Stimulated activated naive CD8-positive, alpha-beta T cell treated with anti-CD3 and anti-CD28 coated beads, Interleukin-15, Interleukin-2, amounts not matched to agents 100 ng/mL and 50 ng/mL, for 24 hours (primary cell): ENCODE measurements at regions not wholly inside any gene's neighbourhood (a gene's known extent, or its start where the extent isn't known, plus 50 kb on each side); places are given as distances from the start of the nearest gene placed in this dataset.

Experiments used
- H3K27ac Mint-ChIP-seq: one replicate; pipeline ENCODE4 v1.8.0; 2021; ENCODE audit warnings: mild to moderate bottlenecking, mixed read lengths
- H3K27me3 Mint-ChIP-seq: one replicate; pipeline ENCODE4 v1.8.0; 2021; ENCODE audit warnings: mixed read lengths
- H3K36me3 Mint-ChIP-seq: one replicate; pipeline ENCODE4 v1.8.0; 2021; ENCODE audit warnings: low read depth, mixed read lengths
- H3K4me1 Mint-ChIP-seq: one replicate; pipeline ENCODE4 v1.8.0; 2021; ENCODE audit warnings: low read depth, mixed read lengths
- H3K4me3 Mint-ChIP-seq: one replicate; pipeline ENCODE4 v1.8.0; 2021; ENCODE audit warnings: mild to moderate bottlenecking, mixed read lengths
- H3K9me3 Mint-ChIP-seq: one replicate; pipeline ENCODE4 v1.8.0; 2021; ENCODE audit warnings: mixed read lengths

- H3K4me3 Mint-ChIP-seq, result no peak overlapping the region
- no peak overlapping the region for H3K27ac Mint-ChIP-seq
Measured at GRCh38 chr18:37935086-37935485, 369.5 kb upstream of the CELF4 start.

GRCh38 chr18:37930640-37931039 lies 365.0 kb upstream of the CELF4 start:
- Mint-ChIP-seq H3K27me3 (no peaks in the 10 kb centered on the region), H3K4me1 (no peaks in the 10 kb centered on the region), H3K4me3 (no peak overlapping the region), H3K9me3 (no peaks in the 10 kb centered on the region), H3K27ac (no peak overlapping the region), H3K36me3 (no peaks in the 10 kb centered on the region)

More at GRCh38 chr18:37935086-37935485, 369.5 kb upstream of the CELF4 start:
- H3K27me3 Mint-ChIP-seq, result no peaks in the 10 kb centered on the region
- no peaks in the 10 kb centered on the region for H3K36me3 Mint-ChIP-seq
- H3K4me1 Mint-ChIP-seq, result no peaks in the 10 kb centered on the region
- H3K9me3 Mint-ChIP-seq, result peaks cover 17% of the 10 kb centered on the region

- Mint-ChIP-seq H3K4me1 (no peaks in the 10 kb centered on the region), H3K27ac (no peak overlapping the region)
Measured at GRCh38 chr18:37922162-37922561, 356.6 kb upstream of the CELF4 start.

GRCh38 chr18:37920865-37921264 lies 355.3 kb upstream of the CELF4 start:
- no peak overlapping the region for H3K27ac Mint-ChIP-seq
- no peak overlapping the region for H3K4me3 Mint-ChIP-seq
- no peaks in the 10 kb centered on the region for H3K4me1 Mint-ChIP-seq
- H3K36me3 Mint-ChIP-seq, result no peaks in the 10 kb centered on the region
- H3K9me3 Mint-ChIP-seq, result peaks cover 3% of the 10 kb centered on the region
- no peaks in the 10 kb centered on the region for H3K27me3 Mint-ChIP-seq

More at GRCh38 chr18:37922162-37922561, 356.6 kb upstream of the CELF4 start:
- H3K4me3 Mint-ChIP-seq, result no peak overlapping the region
- H3K27me3 Mint-ChIP-seq, result no peaks in the 10 kb centered on the region
- no peaks in the 10 kb centered on the region for H3K36me3 Mint-ChIP-seq
- peaks cover 3% of the 10 kb centered on the region for H3K9me3 Mint-ChIP-seq

- Mint-ChIP-seq H3K4me3 (no peak overlapping the region), H3K9me3 (peaks cover 5% of the 10 kb centered on the region), H3K27me3 (no peaks in the 10 kb centered on the region), H3K4me1 (no peaks in the 10 kb centered on the region), H3K27ac (no peak overlapping the region), H3K36me3 (no peaks in the 10 kb centered on the region)
Measured at GRCh38 chr18:37913051-37913450, 347.5 kb upstream of the CELF4 start.

- Mint-ChIP-seq H3K4me3 (no peak overlapping the region), H3K27ac (no peak overlapping the region), H3K4me1 (no peaks in the 10 kb centered on the region), H3K9me3 (no peaks in the 10 kb centered on the region), H3K36me3 (no peaks in the 10 kb centered on the region), H3K27me3 (no peaks in the 10 kb centered on the region)
Measured at GRCh38 chr18:37902344-37902743, 336.7 kb upstream of the CELF4 start.

GRCh38 chr18:37900326-37900725 lies 334.7 kb upstream of the CELF4 start:
- no peaks in the 10 kb centered on the region for H3K36me3 Mint-ChIP-seq
- no peaks in the 10 kb centered on the region for H3K4me1 Mint-ChIP-seq
- no peak overlapping the region for H3K27ac Mint-ChIP-seq
- H3K27me3 Mint-ChIP-seq, result no peaks in the 10 kb centered on the region
- no peaks in the 10 kb centered on the region for H3K9me3 Mint-ChIP-seq
- no peak overlapping the region for H3K4me3 Mint-ChIP-seq

- Mint-ChIP-seq H3K9me3 (peaks cover 2% of the 10 kb centered on the region), H3K4me3 (no peak overlapping the region), H3K4me1 (no peaks in the 10 kb centered on the region), H3K27me3 (no peaks in the 10 kb centered on the region), H3K27ac (no peak overlapping the region), H3K36me3 (no peaks in the 10 kb centered on the region)
Measured at GRCh38 chr18:37889963-37890362, 324.4 kb upstream of the CELF4 start.

GRCh38 chr18:37874721-37875120 lies 309.1 kb upstream of the CELF4 start:
- Mint-ChIP-seq H3K27me3 (no peaks in the 10 kb centered on the region), H3K4me1 (no peaks in the 10 kb centered on the region), H3K9me3 (peaks cover 6% of the 10 kb centered on the region), H3K27ac (no peak overlapping the region), H3K4me3 (no peak overlapping the region), H3K36me3 (no peaks in the 10 kb centered on the region)

- H3K27ac Mint-ChIP-seq, result no peak overlapping the region
- no peak overlapping the region for H3K4me3 Mint-ChIP-seq
- H3K36me3 Mint-ChIP-seq, result no peaks in the 10 kb centered on the region
- no peaks in the 10 kb centered on the region for H3K4me1 Mint-ChIP-seq
- H3K9me3 Mint-ChIP-seq, result peaks cover 6% of the 10 kb centered on the region
- H3K27me3 Mint-ChIP-seq, result no peaks in the 10 kb centered on the region
Measured at GRCh38 chr18:37873416-37873815, 307.8 kb upstream of the CELF4 start.

GRCh38 chr18:37872562-37872961 lies 307.0 kb upstream of the CELF4 start:
- Mint-ChIP-seq H3K27ac (no peak overlapping the region), H3K9me3 (peaks cover 6% of the 10 kb centered on the region), H3K4me3 (no peak overlapping the region), H3K36me3 (no peaks in the 10 kb centered on the region), H3K4me1 (no peaks in the 10 kb centered on the region), H3K27me3 (no peaks in the 10 kb centered on the region)

GRCh38 chr18:37871561-37871960 lies 306.0 kb upstream of the CELF4 start:
- Mint-ChIP-seq H3K27ac (no peak overlapping the region), H3K9me3 (peaks cover 4% of the 10 kb centered on the region), H3K4me1 (no peaks in the 10 kb centered on the region), H3K4me3 (no peak overlapping the region), H3K27me3 (no peaks in the 10 kb centered on the region), H3K36me3 (no peaks in the 10 kb centered on the region)

- H3K27ac Mint-ChIP-seq, result no peak overlapping the region
- H3K4me3 Mint-ChIP-seq, result no peak overlapping the region
- H3K27me3 Mint-ChIP-seq, result peaks cover 3% of the 10 kb centered on the region
- H3K9me3 Mint-ChIP-seq, result no peaks in the 10 kb centered on the region
- no peaks in the 10 kb centered on the region for H3K36me3 Mint-ChIP-seq
- H3K4me1 Mint-ChIP-seq, result no peaks in the 10 kb centered on the region
Measured at GRCh38 chr18:37869051-37869450, 303.5 kb upstream of the CELF4 start.

- no peak overlapping the region for H3K27ac Mint-ChIP-seq
Measured at GRCh38 chr18:37864122-37864521, 298.5 kb upstream of the CELF4 start.

GRCh38 chr18:37861981-37862380 lies 296.4 kb upstream of the CELF4 start:
- H3K4me1 Mint-ChIP-seq, result no peaks in the 10 kb centered on the region
- no peaks in the 10 kb centered on the region for H3K36me3 Mint-ChIP-seq
- no peak overlapping the region for H3K4me3 Mint-ChIP-seq
- no peak overlapping the region for H3K27ac Mint-ChIP-seq
- H3K9me3 Mint-ChIP-seq, result peaks cover 12% of the 10 kb centered on the region
- H3K27me3 Mint-ChIP-seq, result peaks cover 3% of the 10 kb centered on the region

More at GRCh38 chr18:37864122-37864521, 298.5 kb upstream of the CELF4 start:
- Mint-ChIP-seq H3K36me3 (no peaks in the 10 kb centered on the region), H3K9me3 (peaks cover 9% of the 10 kb centered on the region), H3K27me3 (peaks cover 3% of the 10 kb centered on the region), H3K4me1 (no peaks in the 10 kb centered on the region), H3K4me3 (no peak overlapping the region)

- Mint-ChIP-seq H3K27ac (no peak overlapping the region), H3K27me3 (no peaks in the 10 kb centered on the region), H3K36me3 (no peaks in the 10 kb centered on the region), H3K4me1 (no peaks in the 10 kb centered on the region), H3K4me3 (no peak overlapping the region), H3K9me3 (peaks cover 18% of the 10 kb centered on the region)
Measured at GRCh38 chr18:37854396-37854795, 288.8 kb upstream of the CELF4 start.
